ENCODE measurements at regions not wholly inside any gene's neighbourhood (a gene's known extent, or its start where the extent isn't known, plus 50 kb on each side); places are given as distances from the start of the nearest gene placed in this dataset.

GRCh38 chr5:153223376-153223775 is 267.1 kb upstream of the GRIA1 start:
- no peak for DNase-seq
- H3K4me1 Mint-ChIP-seq: no peaks in the 10 kb centered on the region
- no peak overlapping the region for H3K27ac Mint-ChIP-seq
- WGBS, 2 experiments (ENCODE audit: insufficient coverage in 1 of 2, insufficient read length in 1 of 2): 90 to 93% methylated on average over 6 of the region's 6 CpGs
- peaks cover 8% of the 10 kb centered on the region for H3K9me3 Mint-ChIP-seq
- H3K27me3 Mint-ChIP-seq (ENCODE audit: insufficient read depth): no peaks in the 10 kb centered on the region
- no peak for TF ChIP-seq CTCF (conservative IDR thresholded peaks at IDR 0.05)
- H3K36me3 ChIP-seq (ENCODE audit: control insufficient read depth, insufficient read depth, low read length): no peaks in the 10 kb centered on the region
- no peaks in the 10 kb centered on the region for H3K36me3 Mint-ChIP-seq (ENCODE audit: low read depth)
- no peaks in the 10 kb centered on the region for H3K9me3 ChIP-seq (ENCODE audit: control insufficient read depth, low read length)
- H3K27me3 ChIP-seq (ENCODE audit: control insufficient read depth, insufficient read depth, low read length, poor library complexity, severe bottlenecking): no peaks in the 10 kb centered on the region
- H3K4me3 ChIP-seq (ENCODE audit: low read length): no peak overlapping the region
- H3K27ac ChIP-seq (ENCODE audit: low read depth, low read length): no peak overlapping the region
- no peak overlapping the region for H3K4me3 Mint-ChIP-seq
- no peak overlapping the region for H3K9ac ChIP-seq (ENCODE audit: extremely low read depth, low read length, poor library complexity, severe bottlenecking)
- H3K4me1 ChIP-seq (ENCODE audit: control insufficient read depth, insufficient read depth, low read length): no peaks in the 10 kb centered on the region

- DNase-seq: no peak
- Histone ChIP-seq H3K9me3 (ENCODE audit: control insufficient read depth, low read length) (no peaks in the 10 kb centered on the region), H3K9ac (ENCODE audit: extremely low read depth, low read length, poor library complexity, severe bottlenecking) (no peak overlapping the region), H3K4me1 (ENCODE audit: control insufficient read depth, insufficient read depth, low read length) (no peaks in the 10 kb centered on the region), H3K36me3 (ENCODE audit: control insufficient read depth, insufficient read depth, low read length) (no peaks in the 10 kb centered on the region), H3K27ac (ENCODE audit: low read depth, low read length) (no peak overlapping the region), H3K27me3 (ENCODE audit: control insufficient read depth, insufficient read depth, low read length, poor library complexity, severe bottlenecking) (no peaks in the 10 kb centered on the region), H3K4me3 (ENCODE audit: low read length) (no peak overlapping the region)
- Mint-ChIP-seq H3K4me3 (no peak overlapping the region), H3K4me1 (no peaks in the 10 kb centered on the region), H3K27me3 (ENCODE audit: insufficient read depth) (no peaks in the 10 kb centered on the region), H3K9me3 (peaks cover 10% of the 10 kb centered on the region), H3K27ac (no peak overlapping the region), H3K36me3 (ENCODE audit: low read depth) (no peaks in the 10 kb centered on the region)
- TF ChIP-seq CTCF (conservative IDR thresholded peaks at IDR 0.05): no peak
Measured at GRCh38 chr5:153224651-153225050, 265.8 kb upstream of the GRIA1 start.

GRCh38 chr5:153233933-153234332 is 256.5 kb upstream of the GRIA1 start:
- no peak for DNase-seq
- no peak overlapping the region for H3K27ac Mint-ChIP-seq
- no peaks in the 10 kb centered on the region for H3K4me1 ChIP-seq (ENCODE audit: control insufficient read depth, insufficient read depth, low read length)
- TF ChIP-seq CTCF (conservative IDR thresholded peaks at IDR 0.05): no peak
- no peaks in the 10 kb centered on the region for H3K27me3 Mint-ChIP-seq (ENCODE audit: insufficient read depth)
- H3K9me3 ChIP-seq (ENCODE audit: control insufficient read depth, low read length): no peaks in the 10 kb centered on the region
- no peaks in the 10 kb centered on the region for H3K27me3 ChIP-seq (ENCODE audit: control insufficient read depth, insufficient read depth, low read length, poor library complexity, severe bottlenecking)
- H3K27ac ChIP-seq (ENCODE audit: low read depth, low read length): no peak overlapping the region
- H3K9ac ChIP-seq (ENCODE audit: extremely low read depth, low read length, poor library complexity, severe bottlenecking): no peak overlapping the region
- H3K4me1 Mint-ChIP-seq: no peaks in the 10 kb centered on the region
- no peaks in the 10 kb centered on the region for H3K36me3 Mint-ChIP-seq (ENCODE audit: low read depth)
- no peaks in the 10 kb centered on the region for H3K36me3 ChIP-seq (ENCODE audit: control insufficient read depth, insufficient read depth, low read length)
- 90 to 94% methylated on average over 2 of the region's 2 CpGs for WGBS, 2 experiments (ENCODE audit: insufficient coverage in 1 of 2, insufficient read length in 1 of 2)
- no peak overlapping the region for H3K4me3 Mint-ChIP-seq
- H3K9me3 Mint-ChIP-seq: no peaks in the 10 kb centered on the region
- H3K4me3 ChIP-seq (ENCODE audit: low read length): no peak overlapping the region

Data from endodermal cell (in vitro differentiated cells).